Right ventricle myocardium superior (tissue), 1 donor: ENCODE measurements at regions not wholly inside any gene's neighbourhood (a gene's known extent, or its start where the extent isn't known, plus 50 kb on each side); places are given as distances from the start of the nearest gene placed in this dataset.
"Not testable (repeated sequence)": the region's sequence is repeated elsewhere in the genome, so short reads cannot be mapped to it uniquely, and the experiment has no call there.

ENCODE experiments used
- ATAC-seq: fragments of 200-7000 bp; cut with Tn5 transposase; one replicate; pipeline ENCODE4 v1.9.1; 2020; ENCODE audit warnings: mild to moderate bottlenecking; ENCODE audit not compliant: poor library complexity
- DNase-seq: peaks from one replicate; pipeline ENCODE4 v3.0.0-alpha.2; 2020
- intact Hi-C: fragments of 100-400 bp; cut with DNase I; formaldehyde crosslinking; loops from one replicate; pipeline ENCODE4 v1.11.2; 2022
- donor health status: DM: no; HTN: yes; CAD: no; lungs with severe emphysema.

- intact Hi-C loops, result no loop called here
- no peak for ATAC-seq
- no peak for DNase-seq
These were observed 293.4 kb upstream of the MSX2 start for GRCh38 chr5:174430940-174431339.

- intact Hi-C loops, result no loop called here
- DNase-seq (no peak), ATAC-seq (no peak)
These were observed 292.9 kb upstream of the MSX2 start for GRCh38 chr5:174431504-174431903.

GRCh38 chr5:174433098-174433497, 291.3 kb upstream of the MSX2 start:
- intact Hi-C loops, result no loop called here
- ATAC-seq, result no peak
- no peak for DNase-seq

- ATAC-seq, result no peak
- intact Hi-C loops, result no loop called here
- DNase-seq, result no peak
These were observed 287.6 kb upstream of the MSX2 start for GRCh38 chr5:174436750-174437149.

GRCh38 chr5:174444479-174445188, 279.7 kb upstream of the MSX2 start:
- intact Hi-C loops, result no loop called here
- no peak for ATAC-seq
- DNase-seq, result no peak

- DNase-seq, result no peak
- no peak for ATAC-seq
- intact Hi-C loops, result no loop called here
These were observed 277.9 kb upstream of the MSX2 start for GRCh38 chr5:174446446-174446845.

- DNase-seq (no peak), ATAC-seq (no peak)
- intact Hi-C loops, result no loop called here
These were observed 277.4 kb upstream of the MSX2 start for GRCh38 chr5:174446988-174447387.

GRCh38 chr5:174448041-174448440, 276.3 kb upstream of the MSX2 start:
- intact Hi-C loops, result no loop called here
- ATAC-seq (no peak), DNase-seq (no peak)

GRCh38 chr5:174448662-174449061, 275.7 kb upstream of the MSX2 start:
- no peak for ATAC-seq
- no peak for DNase-seq
- intact Hi-C loops, result no loop called here

- ATAC-seq (no peak), DNase-seq (no peak)
- intact Hi-C loops, result no loop called here
These were observed 270.7 kb upstream of the MSX2 start for GRCh38 chr5:174453690-174454089.

- no peak for DNase-seq
- intact Hi-C loops, result no loop called here
- no peak for ATAC-seq
These were observed 269.9 kb upstream of the MSX2 start for GRCh38 chr5:174454464-174454863.

GRCh38 chr5:174454890-174455289, 269.5 kb upstream of the MSX2 start:
- no peak for DNase-seq
- no peak for ATAC-seq
- intact Hi-C loops, result no loop called here

- no peak for DNase-seq
- no peak for ATAC-seq
- intact Hi-C loops, result no loop called here
These were observed 269.1 kb upstream of the MSX2 start for GRCh38 chr5:174455301-174455700.

GRCh38 chr5:174457141-174457678, 267.2 kb upstream of the MSX2 start:
- ATAC-seq, result no peak
- DNase-seq, result no peak
- intact Hi-C loops, result no loop called here

- no peak for DNase-seq
- intact Hi-C loops, result no loop called here
- ATAC-seq, result no peak
These were observed 265.2 kb upstream of the MSX2 start for GRCh38 chr5:174459071-174459702.

- ATAC-seq (no peak), DNase-seq (no peak)
- intact Hi-C loops, result no loop called here
These were observed 264.4 kb upstream of the MSX2 start for GRCh38 chr5:174459832-174460448.

GRCh38 chr5:174462129-174462528, 262.3 kb upstream of the MSX2 start:
- intact Hi-C loops, result no loop called here
- no peak for ATAC-seq
- no peak for DNase-seq

- ATAC-seq (no peak), DNase-seq (no peak)
- intact Hi-C loops, result no loop called here
These were observed 259.7 kb upstream of the MSX2 start for GRCh38 chr5:174464504-174465165.

- intact Hi-C loops, ATAC-seq, DNase-seq: not testable (repeated sequence)
These were observed 252.9 kb upstream of the MSX2 start for GRCh38 chr5:174471528-174471927.
